ENCODE measurements at regions not wholly inside any gene's neighbourhood (a gene's known extent, or its start where the extent isn't known, plus 50 kb on each side); places are given as distances from the start of the nearest gene placed in this dataset.
"Not testable (repeated sequence)": the region's sequence is repeated elsewhere in the genome, so short reads cannot be mapped to it uniquely, and the experiment has no call there.

DNA sequence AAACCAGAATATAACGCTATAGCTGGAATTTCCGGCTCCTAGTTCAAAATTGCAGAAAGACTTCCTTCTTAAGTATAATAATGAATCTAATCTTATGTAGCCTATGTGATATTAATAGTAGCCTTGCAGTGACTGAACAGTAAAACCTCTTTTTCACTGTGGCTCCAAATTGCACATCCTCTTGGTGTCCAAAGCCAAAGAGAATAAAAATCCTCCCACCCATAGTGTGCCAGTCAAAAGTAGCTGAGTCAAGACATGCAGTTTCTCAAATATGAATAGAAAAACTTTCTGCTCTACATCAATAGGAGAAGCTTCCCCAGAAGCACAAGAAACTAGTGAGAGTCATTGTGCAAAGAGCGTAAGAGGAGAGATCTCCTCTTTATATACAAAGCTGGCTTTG lies 76.0 kb upstream of the PICALM start:
- CTCF ChIA-PET = no interaction called here
- Histone ChIP-seq H3K27me3 (ENCODE audit: control insufficient read depth, insufficient read depth, low read length) (no peaks in the 10 kb centered on the region), H3K9me3 (ENCODE audit: control insufficient read depth, insufficient read depth, low read length) (no peaks in the 10 kb centered on the region), H3K27ac (ENCODE audit: low read depth, low read length) (no peak overlapping the region), H3K4me3 (ENCODE audit: low read depth, low read length) (no peak overlapping the region)
- TF ChIP-seq CTCF (IDR thresholded peaks at IDR 0.05; ENCODE audit: low read depth, low read length) = no peak
- POLR2A ChIA-PET = no interaction called here
- no peak for DNase-seq (ENCODE audit: low read depth, low spot score)

DNA sequence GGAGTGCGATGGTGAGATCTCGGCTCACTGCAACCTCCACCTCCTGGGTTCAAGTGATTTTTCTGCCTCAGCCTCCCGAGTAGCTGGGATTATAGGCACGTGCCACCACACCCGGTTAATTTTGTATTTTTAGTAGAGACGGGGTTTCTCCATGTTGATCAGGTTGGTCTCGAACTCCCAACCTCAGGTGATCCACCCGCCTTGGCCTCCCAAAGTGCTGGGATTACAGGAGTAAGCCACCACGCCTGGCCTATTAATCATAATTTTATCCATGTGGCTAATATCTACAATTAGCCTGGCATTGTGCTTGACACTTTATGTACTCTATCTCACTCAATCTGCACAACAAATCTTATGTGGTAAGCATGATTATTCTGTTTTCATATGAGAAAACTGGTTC lies 75.2 kb upstream of the PICALM start:
- DNase-seq (ENCODE audit: low read depth, low spot score); H3K27ac ChIP-seq (ENCODE audit: low read depth, low read length); CTCF ChIA-PET; H3K27me3 ChIP-seq (ENCODE audit: control insufficient read depth, insufficient read depth, low read length); H3K9me3 ChIP-seq (ENCODE audit: control insufficient read depth, insufficient read depth, low read length); H3K4me3 ChIP-seq (ENCODE audit: low read depth, low read length); POLR2A ChIA-PET: not testable (repeated sequence)

- Histone ChIP-seq H3K27me3 (ENCODE audit: control insufficient read depth, insufficient read depth, low read length) (no peaks in the 10 kb centered on the region), H3K4me3 (ENCODE audit: low read depth, low read length) (no peak overlapping the region), H3K9me3 (ENCODE audit: control insufficient read depth, insufficient read depth, low read length) (no peaks in the 10 kb centered on the region), H3K27ac (ENCODE audit: low read depth, low read length) (no peak overlapping the region)
- CTCF ChIA-PET = interaction anchor here (1.2 kb wide), 1 partner anchor 101 kb away, joined by 3 read pairs; no protein-coding TSS in a partner anchor
- no peak for DNase-seq (ENCODE audit: low read depth, low spot score)
- no peak for TF ChIP-seq CTCF (IDR thresholded peaks at IDR 0.05; ENCODE audit: low read depth, low read length)
- POLR2A ChIA-PET = no interaction called here
Observed at GRCh38 chr11:86143087-86144030, 74.5 kb upstream of the PICALM start.

- CTCF ChIA-PET = interaction anchor here (1.2 kb wide), 1 partner anchor 100 kb away, joined by 3 read pairs; no protein-coding TSS in a partner anchor
- Histone ChIP-seq H3K9me3 (ENCODE audit: control insufficient read depth, insufficient read depth, low read length) (no peaks in the 10 kb centered on the region), H3K27ac (ENCODE audit: low read depth, low read length) (no peak overlapping the region), H3K4me3 (ENCODE audit: low read depth, low read length) (no peak overlapping the region), H3K27me3 (ENCODE audit: control insufficient read depth, insufficient read depth, low read length) (no peaks in the 10 kb centered on the region)
- POLR2A ChIA-PET = interaction anchor here (0.8 kb wide), 1 partner anchor 26 kb away, joined by 3 read pairs; no protein-coding TSS in a partner anchor
- no peak for DNase-seq (ENCODE audit: low read depth, low spot score)
- TF ChIP-seq CTCF (IDR thresholded peaks at IDR 0.05; ENCODE audit: low read depth, low read length) = no peak
Observed at GRCh38 chr11:86142170-86142569, 73.3 kb upstream of the PICALM start.

DNA sequence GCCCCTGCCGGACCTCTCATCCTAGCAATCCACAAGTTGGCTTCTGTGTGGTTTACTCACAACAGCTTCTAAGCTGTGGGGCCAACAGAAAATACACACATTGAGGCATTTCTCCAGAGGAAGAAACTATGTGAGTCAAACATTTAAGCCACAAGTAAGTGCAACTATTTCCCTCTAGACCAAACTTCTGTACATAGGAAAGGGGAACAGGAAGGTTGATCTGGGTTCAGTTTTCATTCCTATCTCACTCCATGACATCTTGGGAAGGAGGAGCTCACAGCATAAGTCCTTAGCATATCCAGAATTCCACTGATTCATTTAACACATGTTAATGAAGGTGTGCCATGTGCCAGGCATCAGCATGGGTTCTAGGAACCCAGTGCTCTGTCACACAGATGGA lies 72.8 kb upstream of the PICALM start:
- no peaks in the 10 kb centered on the region for H3K27me3 ChIP-seq (ENCODE audit: control insufficient read depth, insufficient read depth, low read length)
- POLR2A ChIA-PET = interaction anchor here (0.8 kb wide), 1 partner anchor 25 kb away, joined by 3 read pairs; no protein-coding TSS in a partner anchor
- CTCF ChIA-PET = interaction anchor here (1.2 kb wide), 1 partner anchor 100 kb away, joined by 3 read pairs; no protein-coding TSS in a partner anchor

More for the DNA sequence above, 72.8 kb upstream of the PICALM start:
- Histone ChIP-seq H3K9me3 (ENCODE audit: control insufficient read depth, insufficient read depth, low read length) (no peaks in the 10 kb centered on the region), H3K4me3 (ENCODE audit: low read depth, low read length) (no peak overlapping the region), H3K27ac (ENCODE audit: low read depth, low read length) (no peak overlapping the region)
- no peak for TF ChIP-seq CTCF (IDR thresholded peaks at IDR 0.05; ENCODE audit: low read depth, low read length)
- DNase-seq (ENCODE audit: low read depth, low spot score) = no peak

All from AG04450 (cell line).